ENCODE measurements at regions not wholly inside any gene's neighbourhood (a gene's known extent, or its start where the extent isn't known, plus 50 kb on each side); places are given as distances from the start of the nearest gene placed in this dataset.

DNA sequence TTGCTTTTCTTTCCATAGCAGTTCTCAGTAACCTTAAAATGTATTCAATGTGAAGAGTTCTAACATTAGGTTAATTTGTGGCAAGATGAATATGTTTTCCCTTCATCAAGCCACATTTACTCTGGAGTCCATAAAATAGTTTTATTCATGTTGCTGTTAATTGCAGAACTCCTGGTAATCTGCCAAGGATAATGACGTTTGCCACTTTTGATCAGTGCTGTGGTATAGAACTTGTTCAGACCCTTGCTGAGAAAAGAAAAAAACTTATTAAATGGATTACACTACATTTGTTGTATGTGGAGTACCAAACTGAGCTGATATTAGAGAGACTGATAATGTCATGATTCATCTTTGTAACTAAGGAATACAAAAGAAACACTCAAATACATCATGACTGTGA is 212.4 kb upstream of the DMAC1 start:
- H3K36me3 Mint-ChIP-seq (ENCODE audit: unreplicated experiment), result peaks cover 8% of the 10 kb centered on the region
- TF ChIP-seq, protein P1, sequence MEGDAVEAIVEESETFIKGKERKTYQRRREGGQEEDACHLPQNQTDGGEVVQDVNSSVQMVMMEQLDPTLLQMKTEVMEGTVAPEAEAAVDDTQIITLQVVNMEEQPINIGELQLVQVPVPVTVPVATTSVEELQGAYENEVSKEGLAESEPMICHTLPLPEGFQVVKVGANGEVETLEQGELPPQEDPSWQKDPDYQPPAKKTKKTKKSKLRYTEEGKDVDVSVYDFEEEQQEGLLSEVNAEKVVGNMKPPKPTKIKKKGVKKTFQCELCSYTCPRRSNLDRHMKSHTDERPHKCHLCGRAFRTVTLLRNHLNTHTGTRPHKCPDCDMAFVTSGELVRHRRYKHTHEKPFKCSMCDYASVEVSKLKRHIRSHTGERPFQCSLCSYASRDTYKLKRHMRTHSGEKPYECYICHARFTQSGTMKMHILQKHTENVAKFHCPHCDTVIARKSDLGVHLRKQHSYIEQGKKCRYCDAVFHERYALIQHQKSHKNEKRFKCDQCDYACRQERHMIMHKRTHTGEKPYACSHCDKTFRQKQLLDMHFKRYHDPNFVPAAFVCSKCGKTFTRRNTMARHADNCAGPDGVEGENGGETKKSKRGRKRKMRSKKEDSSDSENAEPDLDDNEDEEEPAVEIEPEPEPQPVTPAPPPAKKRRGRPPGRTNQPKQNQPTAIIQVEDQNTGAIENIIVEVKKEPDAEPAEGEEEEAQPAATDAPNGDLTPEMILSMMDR (IDR thresholded peaks at IDR 0.05; ENCODE audit: partially characterized antibody, unreplicated experiment), result no peak

DNA sequence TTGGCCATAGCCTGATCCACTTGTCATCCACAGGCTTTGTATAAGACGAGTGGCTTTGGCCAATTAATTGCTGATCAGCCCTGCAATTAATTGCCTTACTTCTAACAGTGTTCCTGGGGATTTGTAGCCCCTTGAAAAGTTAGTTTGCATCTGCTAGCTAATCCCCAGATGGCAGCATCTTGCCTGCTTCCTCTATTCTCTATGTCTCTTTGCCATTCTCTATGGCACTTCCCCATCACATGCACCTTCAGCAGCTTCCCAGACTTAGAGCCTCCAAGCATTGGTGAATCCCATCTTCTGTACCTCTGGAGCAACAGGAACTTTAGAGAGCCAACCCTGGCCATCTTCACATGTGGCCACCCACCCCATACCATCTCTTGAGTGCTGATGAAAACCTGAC is 197.0 kb upstream of the DMAC1 start:
- no peak overlapping the region for H3K4me3 Mint-ChIP-seq (ENCODE audit: unreplicated experiment)
- H3K9me3 Mint-ChIP-seq (ENCODE audit: unreplicated experiment), result no peaks in the 10 kb centered on the region
- H3K4me1 Mint-ChIP-seq (ENCODE audit: low read depth, unreplicated experiment), result peaks cover 3% of the 10 kb centered on the region
- DNase-seq, result no peak
- H3K36me3 Mint-ChIP-seq (ENCODE audit: unreplicated experiment), result no peaks in the 10 kb centered on the region
- H3K27ac Mint-ChIP-seq (ENCODE audit: unreplicated experiment), result no peak overlapping the region
- no peaks in the 10 kb centered on the region for H3K27me3 Mint-ChIP-seq (ENCODE audit: unreplicated experiment)
- TF ChIP-seq, protein P1 (IDR thresholded peaks at IDR 0.05; ENCODE audit: partially characterized antibody, unreplicated experiment), result no peak

More for the DNA sequence above, 212.4 kb upstream of the DMAC1 start:
- Mint-ChIP-seq H3K9me3 (ENCODE audit: unreplicated experiment) (peaks cover 2% of the 10 kb centered on the region), H3K4me1 (ENCODE audit: low read depth, unreplicated experiment) (no peaks in the 10 kb centered on the region), H3K27me3 (ENCODE audit: unreplicated experiment) (no peaks in the 10 kb centered on the region), H3K27ac (ENCODE audit: unreplicated experiment) (no peak overlapping the region), H3K4me3 (ENCODE audit: unreplicated experiment) (no peak overlapping the region)
- no peak for DNase-seq

DNA sequence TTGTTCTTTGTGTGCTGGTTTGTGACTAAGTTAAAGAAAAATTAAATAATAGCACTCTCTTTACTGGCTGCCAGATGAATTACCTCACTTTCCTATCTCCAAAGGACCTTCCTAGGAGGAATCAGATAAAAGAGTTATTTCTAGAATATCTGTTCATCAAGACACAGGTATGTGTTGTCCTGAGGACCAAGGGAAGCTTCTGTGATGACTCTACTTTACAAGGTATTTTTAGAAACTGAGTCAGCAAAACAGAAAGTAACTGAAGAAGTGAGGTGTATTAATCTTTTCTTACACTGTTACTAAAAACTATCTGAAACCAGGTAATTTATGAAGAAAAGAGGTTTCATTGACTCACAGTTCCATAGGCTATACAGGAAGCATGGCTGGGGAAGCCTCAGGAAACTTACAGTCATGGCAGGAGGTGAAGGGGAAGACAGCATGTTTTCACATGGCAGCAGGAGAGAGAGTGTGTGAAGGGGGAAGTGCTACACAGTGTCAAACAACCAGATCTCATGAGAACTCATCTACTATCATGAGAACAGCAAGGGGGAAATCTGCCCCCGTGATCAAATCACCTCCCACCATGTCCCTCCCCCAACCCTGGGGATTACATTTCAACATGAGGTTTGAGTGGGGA is 189.2 kb upstream of the DMAC1 start:
- DNase-seq, result no peak
- Mint-ChIP-seq H3K36me3 (ENCODE audit: unreplicated experiment) (no peaks in the 10 kb centered on the region), H3K27ac (ENCODE audit: unreplicated experiment) (no peak overlapping the region), H3K4me3 (ENCODE audit: unreplicated experiment) (no peak overlapping the region), H3K27me3 (ENCODE audit: unreplicated experiment) (no peaks in the 10 kb centered on the region), H3K9me3 (ENCODE audit: unreplicated experiment) (no peaks in the 10 kb centered on the region), H3K4me1 (ENCODE audit: low read depth, unreplicated experiment) (peaks cover 3% of the 10 kb centered on the region)
- TF ChIP-seq, protein P1 (IDR thresholded peaks at IDR 0.05; ENCODE audit: partially characterized antibody, unreplicated experiment), result no peak

DNA sequence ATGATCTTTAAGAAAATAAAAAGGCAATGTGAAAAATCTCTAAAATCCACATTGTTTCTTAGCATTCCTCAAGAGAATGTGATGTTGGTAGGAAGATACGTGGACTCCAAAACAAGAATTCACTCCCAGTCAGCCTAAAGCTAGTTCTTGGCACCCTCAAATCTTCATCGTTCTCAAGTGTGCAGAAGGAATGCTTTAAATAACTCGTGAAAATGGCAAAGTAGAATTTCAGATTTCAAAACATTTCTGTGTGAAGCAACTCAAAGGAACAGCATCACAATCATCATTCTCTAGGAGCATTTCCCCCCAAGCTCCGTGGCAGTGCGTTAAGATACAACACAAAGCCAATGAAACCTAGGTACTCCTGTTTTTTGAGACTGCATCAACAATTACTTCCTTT is 185.1 kb upstream of the DMAC1 start:
- Mint-ChIP-seq H3K4me1 (ENCODE audit: low read depth, unreplicated experiment) (peaks cover 23% of the 10 kb centered on the region), H3K4me3 (ENCODE audit: unreplicated experiment) (no peak overlapping the region), H3K27ac (ENCODE audit: unreplicated experiment) (no peak overlapping the region), H3K27me3 (ENCODE audit: unreplicated experiment) (no peaks in the 10 kb centered on the region), H3K9me3 (ENCODE audit: unreplicated experiment) (no peaks in the 10 kb centered on the region), H3K36me3 (ENCODE audit: unreplicated experiment) (no peaks in the 10 kb centered on the region)
- no peak for DNase-seq
- TF ChIP-seq, protein P1 (IDR thresholded peaks at IDR 0.05; ENCODE audit: partially characterized antibody, unreplicated experiment), result no peak

DNA sequence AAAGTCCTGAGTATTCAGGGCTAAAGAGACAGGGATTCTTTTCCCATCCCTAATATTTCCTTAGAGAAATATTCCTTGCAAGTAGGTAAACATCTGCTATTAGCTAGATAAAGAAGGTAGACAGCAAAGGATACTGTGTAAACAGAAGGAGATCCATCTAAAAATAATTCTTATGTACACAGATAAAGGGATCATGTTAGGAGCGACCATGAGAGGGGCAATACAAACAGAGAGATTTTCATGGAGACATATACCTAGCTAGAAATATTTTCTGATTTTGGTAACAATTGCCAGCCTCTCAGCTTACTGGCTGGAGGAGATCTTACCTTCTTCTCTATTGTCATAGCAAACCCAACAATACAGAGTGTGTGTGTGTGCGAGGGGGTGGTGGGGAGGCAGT is 184.6 kb upstream of the DMAC1 start:
- Mint-ChIP-seq H3K27ac (ENCODE audit: unreplicated experiment) (no peak overlapping the region), H3K27me3 (ENCODE audit: unreplicated experiment) (no peaks in the 10 kb centered on the region), H3K4me1 (ENCODE audit: low read depth, unreplicated experiment) (peaks cover 23% of the 10 kb centered on the region), H3K9me3 (ENCODE audit: unreplicated experiment) (no peaks in the 10 kb centered on the region), H3K36me3 (ENCODE audit: unreplicated experiment) (no peaks in the 10 kb centered on the region), H3K4me3 (ENCODE audit: unreplicated experiment) (no peak overlapping the region)
- TF ChIP-seq, protein P1 (IDR thresholded peaks at IDR 0.05; ENCODE audit: partially characterized antibody, unreplicated experiment), result no peak
- no peak for DNase-seq

Measured in glutamatergic neuron (in vitro differentiated cells).